ENCODE measurements at regions not wholly inside any gene's neighbourhood (a gene's known extent, or its start where the extent isn't known, plus 50 kb on each side); places are given as distances from the start of the nearest gene placed in this dataset.

DNA sequence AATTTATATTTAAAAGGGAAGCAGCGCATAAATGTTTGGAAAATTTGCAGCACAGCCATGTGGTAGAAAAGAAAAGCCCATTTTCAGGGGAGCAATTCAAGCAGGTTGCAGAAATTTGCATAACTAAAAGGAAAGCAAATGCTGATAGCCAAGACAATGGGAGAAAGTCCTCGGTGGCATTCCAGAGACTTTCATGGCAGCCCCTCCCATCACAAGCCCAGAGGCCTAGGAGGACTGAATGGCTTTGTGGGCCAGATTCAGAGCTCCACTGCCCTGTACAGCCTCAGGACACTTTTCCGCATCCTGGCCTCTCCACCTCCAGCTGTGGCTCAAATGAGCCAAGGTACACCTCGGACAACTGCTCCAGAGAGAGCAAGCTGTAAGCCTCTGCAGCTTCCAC is 462.9 kb downstream of the CDK5RAP2 start:
- ATAC-seq, result no peak
- DNase-seq, result no peak

DNA sequence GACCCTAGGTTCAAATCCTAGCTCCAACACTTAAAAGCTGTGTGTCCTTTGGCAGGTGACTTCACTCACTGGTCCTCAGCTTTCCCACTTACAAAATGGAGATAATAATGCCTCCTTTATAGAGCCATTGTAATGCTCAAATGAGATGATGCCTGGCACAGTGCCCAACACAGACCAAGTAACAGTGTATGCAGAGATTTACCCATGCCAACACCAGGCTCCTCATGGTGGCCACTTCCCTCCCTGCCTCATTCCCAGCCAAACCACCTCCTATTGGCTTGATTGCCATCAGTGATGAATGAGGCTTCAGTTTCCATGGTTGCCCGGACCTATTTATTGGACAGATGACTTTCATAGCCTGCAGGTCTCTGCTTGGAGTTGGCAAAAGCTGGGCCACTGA is 469.4 kb downstream of the CDK5RAP2 start:
- DNase-seq (no peak), ATAC-seq (no peak)

DNA sequence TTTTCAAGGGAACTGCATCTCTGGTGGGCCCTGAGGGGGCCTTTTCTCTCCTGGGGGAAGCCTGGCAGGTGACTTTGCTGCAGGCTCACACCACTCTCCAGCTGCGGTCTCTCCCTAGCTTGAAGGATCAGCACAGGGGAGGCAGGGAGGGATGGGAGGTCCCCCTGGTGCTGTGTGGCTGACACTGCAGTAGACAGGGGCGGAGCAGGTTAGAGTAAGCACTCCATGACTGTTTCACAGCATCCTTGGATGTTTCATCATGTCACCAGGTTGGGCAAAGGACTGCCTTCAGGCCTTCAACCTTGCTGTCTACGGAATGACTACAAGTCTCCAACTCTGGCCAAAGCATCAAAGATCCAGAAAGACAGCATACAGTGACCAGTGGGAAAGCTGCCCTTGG is 470.7 kb downstream of the CDK5RAP2 start:
- DNase-seq (no peak), ATAC-seq (no peak)

DNA sequence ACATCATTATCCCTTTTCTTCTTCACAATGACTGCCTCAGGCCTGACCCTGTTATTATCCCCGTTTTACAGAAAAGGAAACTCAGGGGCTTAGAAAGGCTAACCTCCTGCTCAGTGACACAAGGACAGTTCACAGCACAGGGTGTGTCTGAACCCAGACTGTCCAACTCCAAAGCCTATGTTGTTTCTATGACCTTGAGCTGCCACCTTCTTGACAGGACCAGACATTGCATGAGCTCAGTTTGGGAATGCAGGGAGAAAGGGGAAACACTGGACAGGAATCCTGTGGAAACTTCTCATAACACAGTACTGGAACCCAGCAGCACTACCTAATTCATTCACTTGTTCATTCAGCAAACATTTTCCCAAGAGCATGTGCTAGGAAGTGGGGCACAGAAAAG is 472.8 kb downstream of the CDK5RAP2 start:
- DNase-seq (no peak), ATAC-seq (no peak)

DNA sequence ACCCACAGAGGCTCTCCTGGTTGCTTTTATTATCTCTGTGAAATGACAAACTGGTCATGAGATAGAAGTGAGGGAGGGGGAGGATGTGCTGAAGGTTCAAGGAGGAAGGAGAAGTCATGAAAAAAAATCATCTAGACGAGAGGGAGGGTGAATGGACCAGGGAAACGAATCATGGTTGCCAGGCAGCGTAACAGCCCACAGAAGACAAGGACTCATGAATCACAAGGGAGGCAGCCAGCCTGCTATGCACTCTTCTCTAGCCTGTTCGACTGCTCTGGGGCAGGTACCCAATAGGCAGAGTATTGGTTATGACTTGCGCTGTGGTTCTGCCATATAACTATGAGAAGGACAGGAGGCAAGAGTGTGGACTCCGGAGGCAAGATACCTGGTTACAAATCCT is 475.2 kb downstream of the CDK5RAP2 start:
- no peak for ATAC-seq
- DNase-seq, result no peak

DNA sequence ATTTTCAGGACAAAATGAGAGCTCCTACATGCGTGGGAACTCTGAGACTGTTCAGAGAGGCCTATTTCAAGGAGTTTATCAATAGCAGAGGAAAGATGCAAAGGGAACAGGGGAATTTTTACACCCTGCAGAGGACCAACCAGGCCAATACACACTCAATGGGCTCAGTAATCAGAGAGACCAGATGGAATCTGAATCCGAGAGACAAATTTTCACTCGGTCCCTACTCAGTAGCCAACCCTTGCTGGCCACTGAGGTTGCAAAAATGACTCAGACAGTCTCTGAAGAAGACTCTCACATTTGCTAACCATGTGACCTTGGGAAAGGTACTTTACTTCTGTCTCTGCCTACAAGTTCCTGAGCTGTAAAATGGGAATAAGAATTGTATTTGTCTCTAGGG is 479.4 kb downstream of the CDK5RAP2 start:
- no peak for ATAC-seq
- DNase-seq, result no peak

DNA sequence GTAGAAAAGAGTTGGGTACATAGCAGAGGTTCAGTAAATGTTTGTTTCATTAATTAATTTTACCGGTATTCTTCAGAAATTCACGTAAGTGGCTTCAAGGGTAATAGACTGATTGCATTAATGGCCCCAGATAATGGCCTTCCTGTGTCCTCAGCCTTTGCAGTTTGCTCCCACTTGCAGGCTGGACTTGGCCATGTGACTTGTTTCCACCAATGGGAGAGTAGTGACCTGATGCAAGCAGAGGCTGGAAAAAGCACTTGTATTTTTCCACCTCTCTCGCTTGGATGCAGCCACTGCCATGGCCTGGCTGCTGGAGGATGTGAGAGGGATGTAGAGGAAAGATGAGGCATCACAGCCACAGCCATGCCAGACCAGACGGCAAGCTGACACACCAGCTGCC is 480.9 kb downstream of the CDK5RAP2 start:
- ATAC-seq (no peak), DNase-seq (no peak)

DNA sequence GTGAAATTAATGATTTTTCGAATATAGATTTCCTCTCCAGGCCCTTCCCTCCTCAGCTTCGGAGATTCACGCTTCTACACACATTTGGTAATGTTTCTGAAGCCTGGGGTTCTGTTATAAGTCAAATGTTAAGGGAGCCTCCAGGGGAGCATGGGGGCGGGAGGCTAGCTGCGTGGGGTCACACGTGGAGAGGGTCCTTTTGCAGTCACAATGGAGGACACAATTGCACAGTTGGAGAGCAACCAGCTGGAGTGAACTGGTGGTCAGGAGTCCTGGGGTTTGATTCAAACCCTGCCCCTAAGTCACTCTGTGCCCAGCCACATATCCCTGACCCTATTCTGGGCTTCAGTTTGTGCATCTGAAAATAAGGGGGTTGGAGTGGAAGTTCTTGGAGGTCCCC is 481.4 kb downstream of the CDK5RAP2 start:
- DNase-seq (no peak), ATAC-seq (no peak)

DNA sequence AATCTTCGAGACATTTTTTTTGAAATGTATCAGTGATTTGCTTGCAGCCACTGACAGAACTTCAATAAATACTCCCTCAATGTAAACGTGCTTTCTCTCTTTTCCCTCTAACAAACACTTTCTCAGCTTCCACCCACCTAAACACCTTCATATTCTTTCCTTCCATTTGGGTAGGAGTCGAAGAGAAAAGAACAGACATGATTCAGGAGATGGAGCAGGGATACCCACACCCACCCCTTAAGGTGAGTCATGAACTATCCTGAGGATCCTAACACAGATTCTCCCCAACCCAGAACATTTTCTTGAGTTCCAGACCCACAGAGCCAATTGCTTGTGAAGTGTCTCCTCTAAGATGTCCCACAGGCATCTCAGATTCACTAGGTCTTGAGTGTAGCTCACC is 488.8 kb downstream of the CDK5RAP2 start:
- DNase-seq, result no peak
- no peak for ATAC-seq

DNA sequence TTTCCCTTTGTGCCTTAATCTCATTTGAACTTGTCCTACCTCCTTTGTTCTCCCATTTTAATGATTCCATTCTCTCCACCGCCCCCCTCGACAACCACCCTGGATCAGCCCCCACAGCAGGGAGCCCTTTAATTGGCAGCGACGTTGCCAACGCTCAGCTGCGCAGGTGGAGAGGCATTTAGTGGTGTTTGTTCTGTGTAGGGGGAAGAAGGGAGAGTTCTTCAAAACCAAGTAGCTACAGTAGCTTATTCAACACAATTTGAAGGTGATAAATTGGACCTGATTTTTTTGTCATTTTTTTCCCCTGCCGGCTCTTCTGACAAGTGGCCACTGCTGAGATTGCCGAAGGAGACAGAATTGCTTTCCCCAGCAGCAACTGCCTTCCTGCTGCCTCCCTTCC is 499.1 kb downstream of the CDK5RAP2 start:
- no peak for DNase-seq
- no peak for ATAC-seq

DNA sequence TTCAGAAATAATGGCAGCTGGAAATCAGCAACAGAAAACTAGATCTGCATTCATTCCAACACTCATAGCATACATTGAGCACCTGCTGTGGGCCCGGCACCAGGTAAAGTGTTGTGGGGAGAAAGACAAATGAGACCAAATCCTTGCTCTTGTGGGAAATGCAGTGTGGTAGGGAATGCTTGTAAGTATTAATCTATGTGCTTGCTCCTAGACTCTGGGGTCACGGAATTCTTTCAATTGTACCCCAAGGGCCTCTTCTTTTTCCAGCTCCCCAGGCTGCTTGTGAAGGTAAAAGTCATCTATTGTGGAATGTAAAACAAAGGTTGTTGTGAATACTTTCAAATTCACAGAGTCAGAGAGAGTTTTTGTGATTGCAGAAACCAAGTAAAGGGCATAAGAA is 501.9 kb downstream of the CDK5RAP2 start:
- DNase-seq, result no peak
- no peak for ATAC-seq

DNA sequence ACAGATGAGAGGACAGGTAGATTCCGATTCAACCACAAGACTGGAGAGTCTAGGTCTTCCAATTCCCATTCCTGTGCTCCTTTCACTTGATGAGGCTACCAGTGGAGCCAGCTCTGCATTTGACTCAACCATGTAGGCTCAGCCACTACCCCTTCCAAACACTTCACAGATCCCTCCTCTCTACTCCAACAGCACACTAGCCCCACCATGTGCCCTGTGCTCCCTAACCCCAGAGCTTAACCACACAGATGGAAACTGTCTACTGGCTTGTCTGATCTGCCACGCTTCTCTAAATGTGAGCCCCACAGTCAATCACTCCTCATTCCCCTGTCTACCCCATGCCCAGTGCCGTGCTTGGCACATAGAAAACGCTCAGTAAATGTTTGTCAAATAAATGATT is 508.2 kb downstream of the CDK5RAP2 start:
- DNase-seq (no peak), ATAC-seq (no peak)

DNA sequence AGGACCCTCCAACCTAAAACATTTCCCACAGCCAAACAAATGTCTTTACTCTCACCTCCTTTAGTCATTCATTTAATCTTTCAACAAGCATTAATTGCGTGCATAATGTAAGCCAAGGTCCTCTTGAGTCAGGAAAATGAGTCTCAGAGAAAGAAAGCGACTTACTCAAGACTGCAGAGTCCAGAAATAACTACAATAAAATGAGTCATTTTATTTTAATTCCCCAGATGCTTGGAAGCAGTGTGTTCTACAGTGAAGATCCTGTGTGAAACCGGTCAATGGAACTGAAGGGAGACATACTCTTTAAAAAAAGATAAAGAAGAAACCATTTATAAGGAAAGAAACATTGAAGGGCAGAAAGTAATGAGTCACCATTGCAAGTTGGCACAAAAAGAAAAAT is 513.7 kb downstream of the CDK5RAP2 start:
- no peak for ATAC-seq
- DNase-seq, result no peak

DNA sequence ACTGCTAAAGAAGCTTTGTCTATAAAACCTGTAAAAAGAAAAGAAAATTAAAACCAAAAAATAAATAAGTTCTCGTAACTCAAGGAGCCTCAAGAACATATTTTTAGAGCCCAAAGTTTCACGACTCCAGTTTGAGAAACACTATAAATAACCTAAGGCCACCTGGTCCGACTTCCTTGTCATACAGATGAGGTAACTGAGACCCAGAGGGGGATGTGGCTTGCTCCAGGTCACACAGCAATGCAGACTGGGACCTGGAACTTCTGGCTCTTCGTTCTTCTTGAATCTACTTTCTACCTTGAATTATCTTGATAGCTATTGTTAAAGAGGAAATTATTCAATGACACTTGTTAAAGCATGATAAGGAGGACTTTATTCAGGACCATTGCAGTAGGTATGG is 514.8 kb downstream of the CDK5RAP2 start:
- DNase-seq (no peak), ATAC-seq (no peak)

DNA sequence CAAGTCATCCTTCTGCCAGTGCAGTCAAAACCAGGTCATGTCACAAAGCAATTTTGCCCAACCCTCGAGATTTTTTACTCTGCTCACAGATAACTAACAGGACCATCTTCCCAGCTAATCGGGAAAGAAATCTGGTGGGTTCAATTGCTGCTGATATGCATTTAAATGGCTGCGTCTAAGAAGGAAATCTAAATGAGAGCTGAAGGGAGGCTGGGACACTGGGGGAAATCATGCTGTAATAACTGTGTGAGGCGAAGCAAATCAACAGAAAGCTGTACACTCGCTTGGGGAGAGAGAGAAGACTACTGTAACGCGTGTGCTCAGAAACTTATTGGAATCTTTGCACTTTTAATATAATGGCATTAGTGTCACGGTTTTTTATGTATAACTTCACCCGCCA is 535.0 kb downstream of the CDK5RAP2 start:
- ATAC-seq (no peak), DNase-seq (no peak)

DNA sequence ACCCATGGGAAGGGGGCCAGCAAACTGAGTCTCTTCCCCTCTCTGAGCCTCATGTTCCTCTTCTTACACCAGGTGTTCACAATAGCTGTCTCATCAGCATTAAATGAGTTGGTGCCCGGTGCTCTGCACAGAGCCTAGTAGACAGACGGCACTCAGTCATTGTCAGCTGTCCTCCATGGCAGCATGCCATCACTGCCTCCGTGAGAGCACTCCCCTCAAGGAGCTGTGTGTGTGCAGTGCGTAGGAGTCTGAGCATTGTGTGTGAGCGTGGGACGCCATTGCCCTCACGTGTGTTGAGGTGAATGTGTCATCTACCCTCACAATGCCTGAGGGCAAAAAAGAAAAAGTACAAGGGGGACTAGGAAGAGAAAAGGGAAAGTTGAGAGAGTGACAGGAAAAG is 536.5 kb downstream of the CDK5RAP2 start:
- DNase-seq (no peak), ATAC-seq (no peak)

DNA sequence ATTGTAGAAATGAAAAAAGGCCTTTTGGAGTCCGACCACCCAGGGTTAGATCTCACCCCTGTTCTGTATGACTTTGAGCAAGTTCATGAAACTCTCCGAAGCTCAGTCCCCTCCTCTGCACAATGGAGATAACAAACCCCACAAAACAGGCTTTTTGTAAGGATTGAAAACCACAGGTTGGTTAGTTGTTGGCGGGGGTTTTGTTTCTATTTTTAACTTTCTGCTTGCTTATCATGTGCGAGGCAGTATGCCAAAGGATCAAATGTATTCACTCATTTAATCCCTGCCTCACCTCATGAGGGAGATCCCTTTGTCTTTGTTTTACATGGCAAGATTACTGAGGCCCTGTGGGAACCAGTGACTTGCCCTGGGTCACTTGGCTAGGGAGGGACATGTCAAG is 539.1 kb downstream of the CDK5RAP2 start:
- DNase-seq (no peak), ATAC-seq (no peak)

DNA sequence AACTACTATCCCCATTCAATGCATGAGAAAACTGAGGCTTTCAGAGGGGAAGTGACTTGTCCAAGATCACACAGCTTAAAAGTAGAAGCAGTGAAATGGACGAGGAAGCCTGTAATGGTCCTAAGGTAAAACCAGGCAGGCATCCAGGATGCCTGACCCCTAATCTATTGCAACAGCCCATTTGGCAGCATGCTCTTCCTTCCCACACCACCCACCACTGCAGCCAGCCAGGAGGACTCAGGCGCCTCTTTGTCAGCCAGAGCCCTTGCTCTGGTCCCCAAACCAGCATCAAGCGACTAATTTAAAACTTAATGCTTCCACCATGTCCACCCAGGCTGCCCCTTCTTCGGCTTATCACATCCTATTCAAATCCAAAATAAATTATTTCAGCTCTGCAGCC is 541.6 kb downstream of the CDK5RAP2 start:
- no peak for ATAC-seq

DNA sequence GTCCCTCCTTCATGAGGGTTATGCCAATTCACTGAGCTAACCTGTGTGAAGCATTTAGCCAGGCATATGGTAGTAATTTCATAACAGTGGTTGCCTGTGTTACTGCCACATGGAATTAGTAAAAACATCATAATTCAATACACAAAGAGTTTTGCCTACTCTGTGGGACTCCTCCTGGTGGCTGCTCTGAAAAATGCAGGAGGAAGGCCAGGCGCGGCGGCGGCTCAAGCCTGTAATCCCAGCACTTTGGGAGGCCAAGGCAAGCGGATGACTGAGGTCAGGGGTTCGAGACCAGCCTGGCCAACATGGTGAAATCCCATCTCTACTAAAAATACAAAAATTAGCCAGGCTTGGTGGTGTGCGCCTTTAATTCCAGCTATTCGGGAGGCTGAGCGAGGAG is 547.3 kb downstream of the CDK5RAP2 start:
- DNase-seq (no peak), ATAC-seq (no peak)

More for the DNA sequence above, 541.6 kb downstream of the CDK5RAP2 start:
- DNase-seq, result no peak

DNA sequence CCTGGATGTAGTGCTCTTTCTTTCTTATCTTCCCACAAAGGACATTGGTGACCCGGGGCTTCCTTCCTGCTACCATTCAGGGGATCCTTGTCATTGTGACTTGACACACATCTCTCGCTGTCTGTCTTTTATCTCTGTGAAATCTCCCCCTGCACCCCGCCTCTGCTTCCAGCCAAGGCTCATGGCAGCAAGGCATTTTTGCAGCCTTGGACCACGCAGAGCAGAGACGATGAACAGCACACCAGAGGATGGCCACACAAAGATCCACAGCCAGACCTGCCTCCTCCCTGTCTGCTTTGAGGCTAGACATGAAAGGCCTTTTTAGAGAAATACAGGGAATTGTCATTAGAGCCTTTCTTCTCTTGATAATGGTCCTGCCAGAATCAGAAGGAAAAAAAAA is 549.1 kb downstream of the CDK5RAP2 start:
- no peak for DNase-seq
- ATAC-seq, result no peak

DNA sequence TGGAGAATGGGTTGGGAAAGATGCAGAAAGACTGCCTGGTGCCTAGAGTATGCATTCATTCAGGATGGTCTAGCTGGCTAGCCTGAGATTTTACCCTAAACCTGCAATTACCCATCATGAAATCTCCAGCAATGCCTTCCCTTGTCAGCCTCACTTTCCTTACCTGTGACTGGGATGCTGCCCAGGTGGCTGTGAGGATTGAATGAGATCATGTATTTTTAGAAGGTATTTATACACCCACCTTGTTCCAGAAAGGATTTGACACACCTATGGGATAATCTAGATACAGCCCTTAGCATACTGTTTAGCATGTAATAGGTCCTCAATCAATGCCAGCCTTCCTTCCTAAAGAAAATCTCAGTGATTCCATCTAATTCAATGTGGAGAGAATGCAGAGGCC is 561.4 kb downstream of the CDK5RAP2 start:
- no peak for DNase-seq
- no peak for ATAC-seq

DNA sequence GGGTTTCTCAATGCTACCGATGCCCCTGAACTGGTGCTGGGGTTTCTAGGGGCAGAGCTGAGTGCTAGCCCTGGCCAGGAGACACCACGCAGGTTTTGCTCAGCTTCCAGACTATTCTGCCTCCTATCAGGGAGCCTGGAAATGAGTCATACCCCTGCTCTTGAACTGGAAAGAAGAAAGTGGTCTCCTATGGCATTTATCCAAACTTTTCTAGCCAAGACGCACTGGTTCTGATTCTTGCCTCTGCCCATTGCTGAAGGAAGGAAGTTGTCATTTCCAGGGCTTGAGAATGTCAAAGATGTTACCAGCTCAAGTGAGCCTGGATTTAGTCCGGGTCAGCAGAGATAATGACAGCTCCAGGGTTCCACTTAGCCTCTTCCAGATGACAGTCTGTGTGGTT is 561.9 kb downstream of the CDK5RAP2 start:
- DNase-seq (no peak), ATAC-seq (no peak)

DNA sequence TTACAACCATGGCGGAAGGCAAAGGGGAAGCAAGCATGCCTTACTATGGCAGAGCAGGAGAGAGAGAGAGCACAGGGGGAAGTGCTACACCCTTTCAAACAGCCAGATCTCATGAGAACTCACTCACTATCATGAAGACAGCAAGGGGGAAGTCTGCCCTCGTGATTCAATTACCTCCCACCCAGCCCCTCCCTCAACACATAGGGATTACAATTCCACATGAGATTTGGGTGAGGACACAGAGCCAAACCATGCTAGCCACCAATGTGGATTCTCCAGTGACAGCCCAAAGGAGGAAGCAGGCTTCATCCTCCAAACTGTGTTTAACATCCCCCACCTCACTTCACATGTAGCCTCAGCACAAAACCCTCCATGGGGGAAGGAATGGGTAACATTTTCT is 563.7 kb downstream of the CDK5RAP2 start:
- ATAC-seq (no peak), DNase-seq (no peak)

DNA sequence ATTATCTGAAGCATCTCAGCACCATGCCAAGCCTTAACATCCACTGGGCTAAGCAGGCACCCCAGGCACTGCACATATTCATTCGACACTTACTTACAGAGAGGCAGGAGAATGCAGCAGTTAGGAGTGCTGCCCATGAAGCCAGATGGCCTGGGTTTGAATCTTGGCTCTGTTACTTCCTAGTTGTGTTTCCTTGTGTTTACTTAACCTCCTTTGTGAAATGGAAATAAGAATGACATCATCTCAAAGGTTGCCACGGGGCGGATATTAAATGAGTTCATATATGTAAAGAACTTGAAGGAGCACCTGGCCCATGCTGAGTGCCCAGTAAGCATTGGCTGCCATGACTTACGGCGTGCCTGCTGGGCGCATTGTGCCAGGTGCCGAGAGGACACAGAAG is 565.2 kb downstream of the CDK5RAP2 start:
- ATAC-seq (no peak), DNase-seq (no peak)

DNA sequence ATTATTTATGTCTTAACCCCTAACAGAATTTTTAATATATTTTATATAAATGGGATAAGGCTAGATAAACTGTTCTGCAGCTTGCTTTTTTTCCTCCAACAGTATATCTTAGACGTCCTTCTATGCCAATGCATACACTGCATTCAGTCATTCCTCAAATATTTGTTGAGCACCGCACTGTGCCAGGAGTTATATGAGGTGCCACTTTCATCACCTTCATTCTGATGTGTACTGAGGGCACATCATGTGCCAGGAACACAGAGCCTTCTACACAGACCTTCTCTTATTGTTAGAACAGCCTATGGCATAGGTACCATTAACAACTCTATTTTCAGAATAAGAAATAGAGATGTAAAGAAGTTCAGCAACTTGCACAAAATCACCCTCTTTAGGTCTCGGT is 570.1 kb downstream of the CDK5RAP2 start:
- no peak for ATAC-seq
- no peak for DNase-seq

DNA sequence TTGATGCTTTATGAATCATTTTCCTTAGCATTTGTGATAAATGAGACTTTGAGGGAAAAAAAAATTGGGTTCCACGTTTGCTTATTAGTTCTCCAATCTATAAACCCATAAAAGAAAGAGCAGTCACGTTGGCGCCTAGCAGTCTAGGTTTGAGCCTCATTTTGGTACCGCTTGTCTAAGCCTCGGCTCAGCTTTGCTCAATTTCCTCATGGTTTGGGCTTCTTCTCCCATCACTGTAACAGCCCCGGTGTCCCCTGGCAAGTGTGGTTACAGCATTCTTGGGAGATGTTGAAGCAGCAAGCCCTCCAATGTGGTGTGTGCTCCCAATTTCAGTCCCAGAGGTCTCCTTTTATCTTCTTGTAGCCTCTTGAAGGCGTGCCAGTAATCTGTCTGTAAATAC is 578.4 kb downstream of the CDK5RAP2 start:
- ATAC-seq (no peak), DNase-seq (no peak)

Measured in stimulated activated naive CD8-positive, alpha-beta T cell treated with anti-CD3 and anti-CD28 coated beads, Interleukin-15, Interleukin-2, amounts not matched to agents 100 U/mL and 50 U/mL, for 24 hours (primary cell).